Cardiac muscle cell (in vitro differentiated cells and primary cell): ENCODE measurements at regions not wholly inside any gene's neighbourhood (a gene's known extent, or its start where the extent isn't known, plus 50 kb on each side); places are given as distances from the start of the nearest gene placed in this dataset.
A peak's percentile ranks its signal among the peaks of the same experiment; 100 is the strongest.

ENCODE experiments used
- DNase-seq, 2 donors: peaks; one replicate each; pipeline versions ENCODE4 v3.0.0 to v3.0.0-alpha.2; 2010 to 2017; ENCODE audit warnings: low read depth in 1 of 2, low spot score in 1 of 2
- H3K27ac ChIP-seq: fragments of 200-600 bp; sonication (generic); 2 replicates; pipeline ENCODE4 v1.5.1; 2016
- H3K27me3 ChIP-seq: fragments of 200-600 bp; sonication (generic); 2 replicates; pipeline ENCODE4 v1.6.0; 2016; ENCODE audit warnings: control low read depth
- H3K36me3 ChIP-seq: fragments of 200-600 bp; sonication (generic); 2 replicates; pipeline ENCODE4 v1.5.1; 2016; ENCODE audit warnings: control low read depth
- H3K4me1 ChIP-seq: fragments of 200-600 bp; sonication (generic); 2 replicates; pipeline ENCODE4 v1.8.1; 2017; ENCODE audit warnings: low read depth, mild to moderate bottlenecking, mixed run types
- H3K4me3 ChIP-seq: fragments of 200-600 bp; sonication (generic); 2 replicates; pipeline ENCODE4 v1.5.1; 2016; ENCODE audit warnings: mild to moderate bottlenecking
- H3K9me3 ChIP-seq: fragments of 200-600 bp; sonication (generic); 2 replicates; pipeline ENCODE4 v1.5.1; 2017; ENCODE audit warnings: low read depth, mild to moderate bottlenecking, control low read depth
- CTCF ChIP-seq: IDR thresholded peaks from 2 replicates; pipeline ENCODE4 v1.5.1; 2012; ENCODE audit warnings: low read depth, mild to moderate bottlenecking, low read length

GRCh38 chr4:124092101-124092500 lies 620.4 kb downstream of the ANKRD50 start:
- Histone ChIP-seq H3K27ac (no peak overlapping the region), H3K9me3 (no peaks in the 10 kb centered on the region)

GRCh38 chr4:124092541-124092984 lies 620.0 kb downstream of the ANKRD50 start:
- Histone ChIP-seq H3K9me3 (no peaks in the 10 kb centered on the region), H3K4me1 (no peaks in the 10 kb centered on the region), H3K4me3 (no peak overlapping the region), H3K27me3 (no peaks in the 10 kb centered on the region), H3K36me3 (no peaks in the 10 kb centered on the region), H3K27ac (no peak overlapping the region)
- DNase-seq = no peak
- TF ChIP-seq CTCF = no peak

More at GRCh38 chr4:124092101-124092500, 620.4 kb downstream of the ANKRD50 start:
- no peak for TF ChIP-seq CTCF
- Histone ChIP-seq H3K4me3 (no peak overlapping the region), H3K27me3 (no peaks in the 10 kb centered on the region), H3K4me1 (no peaks in the 10 kb centered on the region), H3K36me3 (no peaks in the 10 kb centered on the region)
- DNase-seq = no peak

GRCh38 chr4:124095621-124096020 lies 616.9 kb downstream of the ANKRD50 start:
- H3K9me3 ChIP-seq = no peaks in the 10 kb centered on the region
- TF ChIP-seq CTCF = no peak
- no peaks in the 10 kb centered on the region for H3K36me3 ChIP-seq
- no peak overlapping the region for H3K27ac ChIP-seq
- H3K4me1 ChIP-seq = no peaks in the 10 kb centered on the region
- H3K27me3 ChIP-seq = no peaks in the 10 kb centered on the region
- H3K4me3 ChIP-seq = no peak overlapping the region
- DNase-seq = peak in 1 of 2 donors; percentile 41

- DNase-seq = no peak
- no peaks in the 10 kb centered on the region for H3K36me3 ChIP-seq
- no peaks in the 10 kb centered on the region for H3K4me1 ChIP-seq
- no peak overlapping the region for H3K4me3 ChIP-seq
- H3K27me3 ChIP-seq = no peaks in the 10 kb centered on the region
- H3K9me3 ChIP-seq = no peaks in the 10 kb centered on the region
- no peak overlapping the region for H3K27ac ChIP-seq
- no peak for TF ChIP-seq CTCF
These were observed 616.2 kb downstream of the ANKRD50 start for GRCh38 chr4:124096290-124096689.

GRCh38 chr4:124097447-124097846 lies 615.1 kb downstream of the ANKRD50 start:
- H3K4me3 ChIP-seq = no peak overlapping the region
- H3K27ac ChIP-seq = no peak overlapping the region
- H3K36me3 ChIP-seq = no peaks in the 10 kb centered on the region
- TF ChIP-seq CTCF = no peak
- no peaks in the 10 kb centered on the region for H3K9me3 ChIP-seq
- H3K4me1 ChIP-seq = no peaks in the 10 kb centered on the region
- H3K27me3 ChIP-seq = no peaks in the 10 kb centered on the region
- no peak for DNase-seq

GRCh38 chr4:124104101-124104500 lies 608.4 kb downstream of the ANKRD50 start:
- no peaks in the 10 kb centered on the region for H3K9me3 ChIP-seq
- TF ChIP-seq CTCF = no peak
- DNase-seq = no peak

More at GRCh38 chr4:124104101-124104500, 608.4 kb downstream of the ANKRD50 start:
- no peaks in the 10 kb centered on the region for H3K4me1 ChIP-seq
- H3K27ac ChIP-seq = no peak overlapping the region
- H3K36me3 ChIP-seq = no peaks in the 10 kb centered on the region
- no peak overlapping the region for H3K4me3 ChIP-seq
- no peaks in the 10 kb centered on the region for H3K27me3 ChIP-seq
